ENCODE measurements at regions not wholly inside any gene's neighbourhood (a gene's known extent, or its start where the extent isn't known, plus 50 kb on each side); places are given as distances from the start of the nearest gene placed in this dataset.

GRCh38 chr10:104580321-104580720 is 60.8 kb upstream of the SORCS3 start:
- no peaks in the 10 kb centered on the region for H3K36me3 ChIP-seq
- DNase-seq, result no peak
- 54 to 72% (median 67%) methylated on average over 13 of the region's 13 CpGs for WGBS, 5 donors
- peaks cover 0 to 59% (median 6%) of the 10 kb centered on the region in 7 donors for H3K27me3 ChIP-seq (replicated peaks in 1 of 7)
- TF ChIP-seq POLR2AphosphoS5 (IDR thresholded peaks at IDR 0.05), result no peak
- no peak for TF ChIP-seq POLR2A (IDR thresholded peaks at IDR 0.05)
- no peak for TF ChIP-seq CTCF (IDR thresholded peaks at IDR 0.05 in 8 of 11, conservative IDR thresholded peaks at IDR 0.05 in 3 of 11)
- no peak overlapping the region for H3K27ac ChIP-seq
- no peak overlapping the region for H3K4me3 ChIP-seq
- peaks cover 0 to 9% (median 3%) of the 10 kb centered on the region in 6 donors for H3K4me1 ChIP-seq
- no peaks in the 10 kb centered on the region for H3K9me3 ChIP-seq
- intact Hi-C loops (cut with DNase I; ENCODE audit: low total_unique reads), result no loop called here

GRCh38 chr10:104580774-104581675 is 60.1 kb upstream of the SORCS3 start:
- peak overlapping the region in 1 of 8 donors; percentile 14 for H3K4me3 ChIP-seq
- H3K36me3 ChIP-seq, result no peaks in the 10 kb centered on the region
- TF ChIP-seq POLR2A (IDR thresholded peaks at IDR 0.05), result no peak
- TF ChIP-seq CTCF (IDR thresholded peaks at IDR 0.05 in 8 of 11, conservative IDR thresholded peaks at IDR 0.05 in 3 of 11), result peak in 10 of 11 experiments; percentile 32 to 88 (median 74)
- peak; percentile 80 for DNase-seq
- no peak overlapping the region for H3K27ac ChIP-seq
- 43 to 45% (median 44%) methylated on average over 20 of the region's 20 CpGs for WGBS, 5 donors
- intact Hi-C loops (cut with DNase I; ENCODE audit: low total_unique reads), result no loop called here
- peaks cover 0 to 59% (median 6%) of the 10 kb centered on the region in 7 donors for H3K27me3 ChIP-seq (replicated peaks in 1 of 7)
- H3K9me3 ChIP-seq, result no peaks in the 10 kb centered on the region
- H3K4me1 ChIP-seq, result peaks cover 0 to 9% (median 3%) of the 10 kb centered on the region in 6 donors

GRCh38 chr10:104581884-104582601 is 59.0 kb upstream of the SORCS3 start:
- H3K9me3 ChIP-seq, result no peaks in the 10 kb centered on the region
- H3K27me3 ChIP-seq (replicated peaks in 1 of 7), result peaks cover 0 to 59% (median 6%) of the 10 kb centered on the region in 7 donors
- whole genome bisulfite sequencing, 5 donors, result 78 to 88% (median 86%) methylated on average over 5 of the region's 5 CpGs
- H3K27ac ChIP-seq, result no peak overlapping the region
- TF ChIP-seq POLR2A (IDR thresholded peaks at IDR 0.05), result no peak
- TF ChIP-seq CTCF (IDR thresholded peaks at IDR 0.05 in 8 of 11, conservative IDR thresholded peaks at IDR 0.05 in 3 of 11), result no peak
- TF ChIP-seq POLR2AphosphoS5 (IDR thresholded peaks at IDR 0.05), result no peak
- intact Hi-C loops (cut with DNase I; ENCODE audit: low total_unique reads), result no loop called here
- DNase-seq, result no peak
- H3K4me3 ChIP-seq, result no peak overlapping the region
- peaks cover 0 to 9% (median 3%) of the 10 kb centered on the region in 6 donors for H3K4me1 ChIP-seq
- H3K36me3 ChIP-seq, result no peaks in the 10 kb centered on the region

- H3K36me3 ChIP-seq, result no peaks in the 10 kb centered on the region
- TF ChIP-seq CTCF (IDR thresholded peaks at IDR 0.05 in 8 of 11, conservative IDR thresholded peaks at IDR 0.05 in 3 of 11) (no peak), POLR2AphosphoS5 (IDR thresholded peaks at IDR 0.05) (no peak), POLR2A (IDR thresholded peaks at IDR 0.05) (no peak)
- no peak overlapping the region for H3K27ac ChIP-seq
- H3K4me1 ChIP-seq, result peaks cover 0 to 9% (median 3%) of the 10 kb centered on the region in 6 donors
- intact Hi-C loops (cut with DNase I; ENCODE audit: low total_unique reads), result no loop called here
- no peak overlapping the region for H3K4me3 ChIP-seq
- H3K9me3 ChIP-seq, result no peaks in the 10 kb centered on the region
- no peak for DNase-seq
- H3K27me3 ChIP-seq (replicated peaks in 1 of 7), result peaks cover 0 to 59% (median 6%) of the 10 kb centered on the region in 7 donors
- 52 to 78% (median 66%) methylated on average over 4 of the region's 4 CpGs for WGBS, 5 donors
These were observed 58.5 kb upstream of the SORCS3 start for GRCh38 chr10:104582602-104582951.

Data from spleen (tissue), 11 donors.